ENCODE measurements at regions not wholly inside any gene's neighbourhood (a gene's known extent, or its start where the extent isn't known, plus 50 kb on each side); places are given as distances from the start of the nearest gene placed in this dataset.

DNA sequence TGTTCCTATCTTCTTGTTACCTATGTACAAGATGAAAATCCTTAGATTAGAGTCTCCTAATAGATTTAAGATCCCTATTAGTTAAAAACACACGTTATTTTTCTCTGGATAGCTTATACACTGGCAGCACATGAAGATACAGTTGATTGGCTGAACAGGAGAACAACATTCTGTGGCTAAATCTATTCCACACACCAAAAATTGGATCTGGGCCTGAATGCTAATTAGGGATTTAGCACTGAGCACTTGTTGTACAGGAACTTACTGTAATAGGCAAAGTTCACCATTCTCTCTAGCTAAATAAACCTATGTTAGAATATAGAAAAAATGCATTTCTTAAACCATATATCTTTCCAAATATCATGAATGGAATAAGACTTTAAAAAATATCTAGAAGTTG lies 117.1 kb upstream of the PTGFR start:
- intact Hi-C loops (cut with DNase I, micrococcal nuclease) = no loop called here
- Histone ChIP-seq H3K9me3 (no peaks in the 10 kb centered on the region), H3K4me1 (ENCODE audit: low read depth) (no peaks in the 10 kb centered on the region), H3K4me3 (no peak overlapping the region), H3K36me3 (ENCODE audit: low read depth) (no peaks in the 10 kb centered on the region)
- TF ChIP-seq, protein P1, sequence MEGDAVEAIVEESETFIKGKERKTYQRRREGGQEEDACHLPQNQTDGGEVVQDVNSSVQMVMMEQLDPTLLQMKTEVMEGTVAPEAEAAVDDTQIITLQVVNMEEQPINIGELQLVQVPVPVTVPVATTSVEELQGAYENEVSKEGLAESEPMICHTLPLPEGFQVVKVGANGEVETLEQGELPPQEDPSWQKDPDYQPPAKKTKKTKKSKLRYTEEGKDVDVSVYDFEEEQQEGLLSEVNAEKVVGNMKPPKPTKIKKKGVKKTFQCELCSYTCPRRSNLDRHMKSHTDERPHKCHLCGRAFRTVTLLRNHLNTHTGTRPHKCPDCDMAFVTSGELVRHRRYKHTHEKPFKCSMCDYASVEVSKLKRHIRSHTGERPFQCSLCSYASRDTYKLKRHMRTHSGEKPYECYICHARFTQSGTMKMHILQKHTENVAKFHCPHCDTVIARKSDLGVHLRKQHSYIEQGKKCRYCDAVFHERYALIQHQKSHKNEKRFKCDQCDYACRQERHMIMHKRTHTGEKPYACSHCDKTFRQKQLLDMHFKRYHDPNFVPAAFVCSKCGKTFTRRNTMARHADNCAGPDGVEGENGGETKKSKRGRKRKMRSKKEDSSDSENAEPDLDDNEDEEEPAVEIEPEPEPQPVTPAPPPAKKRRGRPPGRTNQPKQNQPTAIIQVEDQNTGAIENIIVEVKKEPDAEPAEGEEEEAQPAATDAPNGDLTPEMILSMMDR (IDR thresholded peaks at IDR 0.05) = no peak
- ATAC-seq = no peak
- DNase-seq = no peak

DNA sequence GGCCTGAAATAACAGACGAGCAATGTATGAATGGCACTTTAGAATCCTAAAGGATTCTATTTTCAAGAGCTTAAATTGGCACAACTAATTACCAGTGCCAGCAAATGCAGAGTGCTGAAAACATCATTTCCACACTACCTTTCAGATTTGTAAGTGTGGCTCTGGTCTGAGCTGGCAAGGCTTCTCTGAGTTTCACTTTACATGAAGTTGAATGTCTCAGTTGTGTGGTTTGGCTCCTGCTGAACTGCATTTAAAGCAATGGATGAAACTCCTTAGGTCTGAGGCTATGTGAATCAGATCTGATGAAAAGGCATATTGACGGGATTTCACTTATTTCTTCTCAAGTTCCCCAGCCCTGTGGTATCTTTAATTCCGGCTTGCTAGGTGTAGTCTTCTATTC lies 114.8 kb upstream of the PTGFR start:
- no peak overlapping the region for H3K4me3 ChIP-seq
- DNase-seq = no peak
- TF ChIP-seq, protein P1 (IDR thresholded peaks at IDR 0.05) = no peak
- intact Hi-C loops (cut with DNase I, micrococcal nuclease) = no loop called here
- no peak for ATAC-seq
- H3K9me3 ChIP-seq = no peaks in the 10 kb centered on the region
- H3K4me1 ChIP-seq (ENCODE audit: low read depth) = no peaks in the 10 kb centered on the region
- H3K36me3 ChIP-seq (ENCODE audit: low read depth) = no peaks in the 10 kb centered on the region

DNA sequence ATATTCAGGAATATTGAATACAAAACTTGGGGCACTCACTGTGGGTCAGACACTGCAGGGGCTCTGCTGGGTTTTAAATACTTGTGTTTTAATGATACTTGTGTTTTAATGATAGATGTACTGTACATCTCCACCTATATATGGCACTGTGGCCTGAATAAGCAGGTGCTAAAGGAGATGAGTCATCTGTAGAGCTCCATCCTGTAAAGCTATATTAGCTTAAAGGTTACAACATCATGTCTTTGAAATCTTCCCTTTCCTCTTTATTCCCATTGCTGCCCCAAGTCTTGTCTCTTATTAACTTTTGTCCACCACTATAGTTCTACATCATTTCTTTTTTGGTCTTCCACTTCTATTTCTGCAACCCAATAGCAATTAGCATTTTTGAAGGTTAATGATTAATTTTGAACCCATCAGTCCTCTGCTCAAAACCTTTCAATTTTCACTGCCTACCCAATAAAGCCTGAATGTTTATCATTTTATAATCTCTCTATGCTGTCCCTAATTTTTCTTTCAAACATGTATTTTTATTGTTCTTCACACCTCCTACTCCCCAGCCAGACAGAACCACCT lies 113.3 kb upstream of the PTGFR start:
- Histone ChIP-seq H3K4me3 (no peak overlapping the region), H3K4me1 (ENCODE audit: low read depth) (no peaks in the 10 kb centered on the region), H3K36me3 (ENCODE audit: low read depth) (no peaks in the 10 kb centered on the region), H3K9me3 (no peaks in the 10 kb centered on the region)
- TF ChIP-seq, protein P1 (IDR thresholded peaks at IDR 0.05) = no peak
- DNase-seq (no peak), ATAC-seq (peak; percentile 25)
- intact Hi-C loops (cut with DNase I, micrococcal nuclease) = no loop called here

DNA sequence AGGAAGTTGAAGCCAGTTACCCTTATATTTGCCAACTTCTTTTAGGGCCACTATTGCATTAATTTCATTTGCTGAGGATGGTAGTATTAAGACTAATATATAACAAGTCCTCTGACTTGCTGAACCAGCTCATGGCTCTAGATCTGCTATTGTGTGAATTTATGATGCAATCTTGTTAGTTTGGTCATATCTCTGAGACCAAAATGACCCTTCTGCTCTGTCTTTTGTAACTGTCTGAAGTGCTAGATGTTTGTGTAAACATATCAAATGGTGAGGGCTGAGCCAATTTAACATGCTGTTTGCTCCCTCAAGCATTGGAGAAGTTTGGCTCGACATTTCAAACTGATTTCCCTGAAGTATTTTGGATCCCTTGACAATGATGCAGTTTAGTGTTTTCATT lies 106.9 kb upstream of the PTGFR start:
- TF ChIP-seq, protein P1 (IDR thresholded peaks at IDR 0.05) = no peak
- Histone ChIP-seq H3K4me3 (no peak overlapping the region), H3K4me1 (ENCODE audit: low read depth) (no peaks in the 10 kb centered on the region), H3K36me3 (ENCODE audit: low read depth) (no peaks in the 10 kb centered on the region), H3K9me3 (no peaks in the 10 kb centered on the region)
- intact Hi-C loops (cut with DNase I, micrococcal nuclease) = no loop called here
- no peak for DNase-seq
- no peak for ATAC-seq

DNA sequence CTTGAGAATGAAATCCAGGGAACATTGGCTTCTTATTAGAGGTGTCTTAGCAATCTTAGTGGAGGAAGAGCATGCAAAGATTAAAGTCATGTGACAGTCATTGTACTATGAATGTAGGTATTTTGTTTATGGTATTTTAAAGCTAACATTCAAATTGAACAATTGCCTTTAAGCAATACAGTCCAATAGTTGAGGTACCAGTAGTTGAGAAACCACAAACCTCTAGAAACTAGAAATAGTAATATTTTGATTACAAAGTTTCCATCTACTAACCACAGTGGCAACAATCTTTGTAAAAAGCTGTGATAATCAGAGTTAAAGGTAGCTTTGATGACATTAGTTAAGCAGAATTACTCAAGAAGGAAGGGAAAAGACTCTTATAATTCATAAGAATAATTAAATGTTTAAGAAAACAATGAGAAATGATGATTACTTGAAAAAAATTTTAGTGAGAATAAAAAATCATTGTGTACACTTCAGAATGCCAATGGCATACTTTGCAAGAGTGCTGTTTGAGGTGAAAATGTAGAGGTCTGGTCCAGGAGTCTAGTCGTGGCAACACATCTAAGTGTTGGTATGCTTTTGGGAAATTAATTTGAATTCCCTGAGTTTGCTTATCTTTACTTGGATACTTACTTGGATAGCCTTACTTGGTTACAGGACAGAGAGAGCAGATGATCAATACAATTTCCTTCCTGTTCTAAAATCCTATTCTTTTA lies 104.9 kb upstream of the PTGFR start:
- Histone ChIP-seq H3K36me3 (ENCODE audit: low read depth) (no peaks in the 10 kb centered on the region), H3K9me3 (no peaks in the 10 kb centered on the region), H3K4me1 (ENCODE audit: low read depth) (no peaks in the 10 kb centered on the region), H3K4me3 (no peak overlapping the region)
- intact Hi-C loops (cut with DNase I, micrococcal nuclease) = no loop called here
- no peak for ATAC-seq
- TF ChIP-seq, protein P1 (IDR thresholded peaks at IDR 0.05) = no peak
- DNase-seq = no peak
